Kidney (tissue), 13 donors: ENCODE measurements at regions not wholly inside any gene's neighbourhood (a gene's known extent, or its start where the extent isn't known, plus 50 kb on each side); places are given as distances from the start of the nearest gene placed in this dataset.

Source experiments
- DNase-seq, 5 donors: peaks; one replicate each; pipeline ENCODE4 v3.0.0-alpha.2; 2013 to 2020
- FAIRE-seq: peaks from 2 replicates; lab custom pipeline; 2012; peaks lifted over from hg19 to GRCh38; lab: Jason Lieb, UNC
- H3K27ac ChIP-seq, 2 donors: one replicate each; pipeline ENCODE4 v1.7.0; 2013; ENCODE audit warnings: low read depth in 2 of 2, low read length in 2 of 2, inconsistent platforms in 1 of 2
- H3K27me3 ChIP-seq: one replicate; pipeline ENCODE4 v1.7.1; 2013; ENCODE audit warnings: low read length, inconsistent platforms; ENCODE audit not compliant: control insufficient read depth, insufficient read depth
- H3K36me3 ChIP-seq, 3 donors: one replicate each; pipeline versions ENCODE4 v1.7.0 to v1.7.1; 2013; ENCODE audit warnings: low read length in 3 of 3, control low read depth in 1 of 3, inconsistent platforms in 1 of 3; ENCODE audit not compliant: insufficient read depth in 3 of 3, control insufficient read depth in 2 of 3
- H3K4me1 ChIP-seq, 3 donors: one replicate each; pipeline versions ENCODE4 v1.7.0 to v1.7.1; 2013; ENCODE audit warnings: low read length in 3 of 3, inconsistent platforms in 1 of 3, low read depth in 1 of 3; ENCODE audit not compliant: control insufficient read depth in 2 of 3, insufficient read depth in 2 of 3
- H3K4me3 ChIP-seq, 3 donors: one replicate each; pipeline versions ENCODE4 v1.7.0 to v1.8.1; 2013; ENCODE audit warnings: low read length in 3 of 3, control low read depth in 1 of 3, inconsistent platforms in 1 of 3
- H3K9ac ChIP-seq, 3 donors: one replicate each; pipeline versions ENCODE4 v1.7.0 to v1.7.1; 2013; ENCODE audit warnings: low read length in 3 of 3, control low read depth in 1 of 3, inconsistent platforms in 1 of 3
- H3K9me3 ChIP-seq, 3 donors: one replicate each; pipeline versions ENCODE4 v1.7.0 to v1.7.1; 2013; ENCODE audit warnings: low read length in 3 of 3, control low read depth in 1 of 3, inconsistent platforms in 1 of 3; ENCODE audit not compliant: control insufficient read depth in 2 of 3, insufficient read depth in 1 of 3
- CTCF ChIP-seq: IDR thresholded peaks from 3 replicates; pipeline ENCODE4 v1.5.1; 2012; ENCODE audit warnings: mild to moderate bottlenecking, moderate library complexity, borderline replicate concordance; ENCODE audit not compliant: insufficient read depth; ENCODE audit errors: extremely low read depth
- intact Hi-C: fragments of 100-400 bp; cut with DNase I; formaldehyde crosslinking; loops from one replicate; pipeline ENCODE4 v1.11.1; 2022
- donor health status: control.
- donor health status: control.
- donor health status: control.
- donor health status: control.
- donor health status: control.
- donor health status: DM: yes; HTN: yes; CAD: no.
- donor health status: Normal renal cell carcinoma (clear cell type).

GRCh38 chr17:77310336-77310735 is 169.6 kb downstream of the SEC14L1 start:
- H3K9me3 ChIP-seq: no peaks in the 10 kb centered on the region
- intact Hi-C loops: no loop called here
- H3K27me3 ChIP-seq: no peaks in the 10 kb centered on the region
- FAIRE-seq (no peak), DNase-seq (no peak)
- no peaks in the 10 kb centered on the region for H3K36me3 ChIP-seq
- no peak overlapping the region for H3K9ac ChIP-seq
- H3K4me1 ChIP-seq: peaks cover 0 to 29% (median 25%) of the 10 kb centered on the region in 3 donors
- no peak overlapping the region for H3K27ac ChIP-seq
- no peak for TF ChIP-seq CTCF
- H3K4me3 ChIP-seq: no peak overlapping the region

DNA sequence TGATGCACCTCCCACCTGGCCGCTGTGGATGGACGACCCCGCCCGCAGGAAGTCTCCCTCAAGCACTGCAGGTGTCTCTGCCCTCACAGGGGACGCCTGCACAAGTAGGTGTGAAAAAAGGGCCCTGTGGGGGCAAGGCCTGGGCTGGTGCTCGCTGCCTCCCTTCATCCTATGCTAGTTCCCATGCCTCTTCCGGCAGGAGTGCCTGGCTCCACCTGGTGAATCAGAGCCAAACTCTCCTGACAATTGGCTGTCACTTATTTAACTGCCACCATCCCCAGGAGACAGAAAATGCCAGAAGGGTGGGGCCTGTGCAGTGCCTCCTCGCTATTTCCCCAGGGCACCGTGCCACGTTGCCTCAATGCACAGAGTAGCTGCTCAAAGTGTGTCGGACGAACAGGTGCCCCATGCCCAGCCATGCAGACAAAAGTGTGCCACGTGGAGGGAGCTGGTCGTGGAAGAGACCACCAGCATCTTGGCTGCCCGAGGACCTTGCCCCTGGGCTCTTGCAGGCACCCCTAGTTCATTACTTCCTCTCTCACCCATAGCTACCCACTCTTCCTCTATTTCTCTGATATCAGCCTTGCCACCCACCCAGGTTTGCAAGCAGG is 170.7 kb downstream of the SEC14L1 start:
- peak in 1 of 5 donors; percentile 61 for DNase-seq
- no peak for TF ChIP-seq CTCF
- FAIRE-seq: no peak
- Histone ChIP-seq H3K4me1 (peaks cover 0 to 32% (median 27%) of the 10 kb centered on the region in 3 donors), H3K4me3 (no peak overlapping the region), H3K36me3 (no peaks in the 10 kb centered on the region), H3K27ac (no peak overlapping the region), H3K9ac (no peak overlapping the region), H3K9me3 (no peaks in the 10 kb centered on the region), H3K27me3 (no peaks in the 10 kb centered on the region)
- intact Hi-C loops: no loop called here

- Histone ChIP-seq H3K27ac (no peak overlapping the region), H3K27me3 (no peaks in the 10 kb centered on the region), H3K9me3 (no peaks in the 10 kb centered on the region), H3K9ac (no peak overlapping the region), H3K36me3 (no peaks in the 10 kb centered on the region), H3K4me3 (no peak overlapping the region), H3K4me1 (peaks cover 0 to 25% (median 20%) of the 10 kb centered on the region in 3 donors)
- DNase-seq: peak in 2 of 5 donors; percentile 44 to 64
- FAIRE-seq: no peak
- TF ChIP-seq CTCF: no peak
- intact Hi-C loops: no loop called here
Observed at GRCh38 chr17:77312061-77312701, 171.4 kb downstream of the SEC14L1 start.
